HUES48 (cell line): ENCODE measurements at regions not wholly inside any gene's neighbourhood (a gene's known extent, or its start where the extent isn't known, plus 50 kb on each side); places are given as distances from the start of the nearest gene placed in this dataset.

Experiments used
- H3K27ac ChIP-seq: one replicate; pipeline ENCODE4 v1.7.0; 2013; ENCODE audit warnings: low read depth, low read length, inconsistent platforms
- H3K27me3 ChIP-seq: 2 replicates; pipeline ENCODE4 v1.6.1; 2013; ENCODE audit warnings: mild to moderate bottlenecking, low read length; ENCODE audit not compliant: control insufficient read depth, insufficient read depth
- H3K36me3 ChIP-seq: 2 replicates; pipeline ENCODE4 v1.6.1; 2013; ENCODE audit warnings: low read length; ENCODE audit not compliant: control insufficient read depth, insufficient read depth
- H3K4me1 ChIP-seq: 2 replicates; pipeline ENCODE4 v1.6.1; 2013; ENCODE audit warnings: mild to moderate bottlenecking, low read length; ENCODE audit not compliant: control insufficient read depth, insufficient read depth
- H3K4me3 ChIP-seq: 2 replicates; pipeline ENCODE4 v1.5.1; 2013; ENCODE audit warnings: mild to moderate bottlenecking, low read depth, low read length
- H3K9ac ChIP-seq: 2 replicates; pipeline ENCODE4 v1.6.1; 2013; ENCODE audit warnings: mild to moderate bottlenecking, low read depth, low read length, moderate library complexity
- H3K9me3 ChIP-seq: 2 replicates; pipeline ENCODE4 v1.6.1; 2013; ENCODE audit warnings: low read length; ENCODE audit not compliant: control insufficient read depth, insufficient read depth

DNA sequence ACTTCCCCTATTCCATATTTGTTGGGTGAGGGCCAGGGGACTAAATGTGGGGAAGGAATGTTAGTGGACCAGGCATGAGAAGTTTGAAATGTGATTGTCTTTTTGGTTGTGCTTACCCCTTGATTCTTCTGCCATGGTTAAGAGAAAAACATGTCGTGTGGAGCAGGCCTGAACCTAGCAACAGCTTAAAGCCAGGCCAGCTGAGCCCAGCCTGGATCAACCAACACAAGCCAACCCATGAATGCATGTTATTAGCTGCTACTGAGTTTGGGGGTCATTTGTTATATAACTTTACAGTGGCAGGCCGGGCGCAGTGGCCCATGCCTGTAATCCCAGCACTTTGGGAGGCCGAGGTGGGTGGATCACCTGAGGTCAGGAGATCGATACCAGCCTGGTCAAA is 52.4 kb upstream of the TRIO start:
- H3K9me3 ChIP-seq, result no peaks in the 10 kb centered on the region
- no peaks in the 10 kb centered on the region for H3K36me3 ChIP-seq

DNA sequence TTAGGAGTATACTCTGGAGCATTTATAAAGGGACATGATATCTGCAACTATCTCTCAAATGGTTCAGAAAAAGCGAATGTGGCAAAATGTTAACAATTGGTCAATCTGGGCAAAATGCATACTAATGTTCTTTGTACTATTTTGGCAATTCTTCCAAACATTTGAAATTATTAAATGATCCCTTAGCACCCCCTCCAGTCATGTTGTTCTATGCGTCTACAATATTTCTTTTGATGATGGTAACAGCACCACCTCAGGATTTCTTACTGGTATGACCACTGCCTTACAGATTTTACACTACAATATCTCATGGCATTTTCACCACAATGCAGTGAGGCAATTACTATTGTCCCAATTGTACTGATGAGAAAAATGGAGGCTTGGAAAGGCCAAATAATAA is 52.9 kb upstream of the TRIO start:
- Histone ChIP-seq H3K4me1 (peaks cover 10% of the 10 kb centered on the region), H3K9me3 (no peaks in the 10 kb centered on the region), H3K27me3 (no peaks in the 10 kb centered on the region), H3K36me3 (no peaks in the 10 kb centered on the region), H3K27ac (no peak overlapping the region), H3K9ac (no peak overlapping the region), H3K4me3 (no peak overlapping the region)

More for the DNA sequence above, 52.4 kb upstream of the TRIO start:
- H3K27ac ChIP-seq, result no peak overlapping the region
- H3K9ac ChIP-seq, result no peak overlapping the region
- no peak overlapping the region for H3K4me3 ChIP-seq
- H3K4me1 ChIP-seq, result peaks cover 10% of the 10 kb centered on the region
- no peaks in the 10 kb centered on the region for H3K27me3 ChIP-seq

DNA sequence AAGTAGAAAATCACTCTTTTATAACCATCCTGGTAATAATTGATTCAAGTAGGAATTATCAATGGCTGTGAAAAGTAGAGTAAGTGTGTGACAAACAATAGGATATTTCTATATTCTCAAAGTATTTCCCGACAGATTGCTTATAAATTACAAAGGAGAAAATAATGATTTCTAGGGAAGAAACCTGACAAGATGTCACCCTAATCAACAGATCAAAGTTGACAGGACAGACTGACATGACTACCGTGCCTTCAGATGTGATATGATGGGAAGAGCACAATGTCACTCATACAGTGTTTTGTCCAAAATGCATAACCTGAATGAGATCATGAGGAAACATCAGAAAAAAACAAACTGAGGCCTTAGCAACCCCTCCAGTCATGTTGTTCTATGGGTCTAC is 53.9 kb upstream of the TRIO start:
- no peaks in the 10 kb centered on the region for H3K36me3 ChIP-seq
- peaks cover 10% of the 10 kb centered on the region for H3K4me1 ChIP-seq
- no peaks in the 10 kb centered on the region for H3K27me3 ChIP-seq
- H3K9ac ChIP-seq, result no peak overlapping the region
- no peak overlapping the region for H3K4me3 ChIP-seq
- H3K27ac ChIP-seq, result no peak overlapping the region
- no peaks in the 10 kb centered on the region for H3K9me3 ChIP-seq

DNA sequence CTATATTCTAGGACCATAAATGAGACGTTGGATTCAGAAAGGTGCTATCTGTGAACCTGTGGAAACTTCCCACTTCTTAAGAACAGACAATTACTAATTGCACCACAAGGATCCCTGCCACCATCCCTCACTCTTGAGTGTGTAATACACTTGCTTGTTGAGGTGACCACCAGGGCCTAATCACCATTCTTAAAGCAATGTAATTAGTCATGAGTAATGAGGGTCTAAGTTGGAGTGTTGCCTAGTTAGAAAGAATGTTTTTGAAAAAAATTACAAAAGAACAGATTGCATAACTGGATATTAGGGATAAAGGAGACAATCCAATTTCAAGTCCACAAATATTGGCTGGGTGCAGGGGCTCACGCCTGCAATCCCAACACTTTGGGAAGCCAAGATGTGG is 56.9 kb upstream of the TRIO start:
- Histone ChIP-seq H3K4me1 (no peaks in the 10 kb centered on the region), H3K36me3 (no peaks in the 10 kb centered on the region), H3K4me3 (no peak overlapping the region), H3K27me3 (no peaks in the 10 kb centered on the region), H3K9ac (no peak overlapping the region), H3K9me3 (no peaks in the 10 kb centered on the region), H3K27ac (no peak overlapping the region)

DNA sequence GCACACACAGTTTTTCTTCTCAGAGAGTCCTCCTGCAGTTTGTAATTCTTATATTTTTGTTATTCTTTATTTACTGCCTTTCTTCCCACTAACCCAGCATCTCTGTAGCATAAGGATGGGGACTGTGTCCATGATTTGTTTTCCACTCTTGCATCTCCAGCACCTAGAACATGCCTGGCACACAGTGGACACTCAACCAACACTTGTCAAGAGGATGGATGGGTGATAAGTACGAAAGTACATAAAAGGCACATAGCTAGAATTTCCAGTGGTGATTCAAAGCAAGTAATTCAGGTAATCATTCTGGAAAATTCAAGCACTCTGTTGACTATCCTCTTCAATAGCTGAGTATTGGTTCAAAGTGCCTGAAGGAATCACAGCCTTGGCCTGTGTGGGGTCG is 60.2 kb upstream of the TRIO start:
- no peak overlapping the region for H3K27ac ChIP-seq
- no peaks in the 10 kb centered on the region for H3K36me3 ChIP-seq
- H3K27me3 ChIP-seq, result no peaks in the 10 kb centered on the region
- no peak overlapping the region for H3K4me3 ChIP-seq
- no peak overlapping the region for H3K9ac ChIP-seq
- H3K9me3 ChIP-seq, result no peaks in the 10 kb centered on the region
- H3K4me1 ChIP-seq, result no peaks in the 10 kb centered on the region

DNA sequence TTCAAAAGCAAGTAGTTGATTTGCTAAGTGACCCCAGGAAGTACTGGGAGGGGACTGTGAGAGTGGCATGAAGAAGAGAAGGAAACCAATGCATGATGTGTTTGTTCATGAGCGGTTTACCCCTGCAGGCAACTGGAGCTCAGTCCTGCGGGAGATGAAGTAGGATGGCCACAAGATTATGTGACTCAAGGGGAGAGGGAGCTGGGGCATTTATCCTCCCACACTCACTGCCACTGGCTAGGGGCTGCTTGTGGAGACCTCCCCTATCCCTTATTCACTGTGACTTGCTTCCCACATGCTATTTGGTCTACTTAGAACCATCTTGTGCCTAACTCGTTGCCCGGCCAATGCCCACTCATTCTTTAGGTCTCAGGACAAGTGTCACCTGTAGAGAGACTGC is 60.6 kb upstream of the TRIO start:
- no peaks in the 10 kb centered on the region for H3K36me3 ChIP-seq
- H3K4me1 ChIP-seq, result no peaks in the 10 kb centered on the region
- H3K9me3 ChIP-seq, result no peaks in the 10 kb centered on the region
- no peaks in the 10 kb centered on the region for H3K27me3 ChIP-seq
- no peak overlapping the region for H3K27ac ChIP-seq
- no peak overlapping the region for H3K9ac ChIP-seq
- H3K4me3 ChIP-seq, result no peak overlapping the region

DNA sequence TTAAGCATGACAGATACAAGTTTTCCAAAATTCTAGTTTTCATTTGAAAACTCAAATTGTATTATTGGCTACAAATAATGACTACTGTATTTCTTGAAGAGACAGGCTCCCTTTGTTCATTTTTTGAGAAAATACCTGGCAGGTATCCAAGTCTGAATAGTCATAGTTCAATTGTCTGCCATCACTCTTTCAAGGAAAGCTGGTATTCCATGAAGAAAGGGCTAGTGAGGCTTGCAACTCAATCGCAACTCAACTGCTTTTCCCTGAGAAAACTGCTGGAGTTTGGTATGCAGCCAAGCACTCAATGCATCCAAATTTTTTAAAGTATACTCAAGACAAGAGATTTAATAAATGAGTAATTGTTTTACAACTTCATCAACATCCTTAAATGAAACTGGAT is 61.4 kb upstream of the TRIO start:
- no peaks in the 10 kb centered on the region for H3K9me3 ChIP-seq
- no peaks in the 10 kb centered on the region for H3K27me3 ChIP-seq
- no peaks in the 10 kb centered on the region for H3K36me3 ChIP-seq
- H3K4me3 ChIP-seq, result no peak overlapping the region
- no peaks in the 10 kb centered on the region for H3K4me1 ChIP-seq
- no peak overlapping the region for H3K27ac ChIP-seq
- H3K9ac ChIP-seq, result no peak overlapping the region

DNA sequence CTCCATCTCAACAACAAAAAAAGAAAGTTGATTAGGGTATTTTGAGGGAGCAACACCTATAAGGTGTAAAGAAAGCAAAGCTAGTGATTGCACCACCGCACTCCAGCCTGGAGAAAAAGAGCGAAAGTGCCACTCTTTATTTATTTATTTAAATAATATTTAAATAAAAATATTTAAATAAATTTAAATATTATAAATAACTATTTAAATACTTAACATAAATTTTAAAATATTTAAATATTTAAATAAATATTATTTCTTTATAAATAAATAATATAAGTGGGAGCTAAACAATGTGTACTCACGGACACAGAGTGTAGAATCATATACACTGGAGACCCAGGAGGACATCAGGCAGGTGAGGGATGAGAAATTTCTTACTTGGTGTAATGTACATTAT is 64.4 kb upstream of the TRIO start:
- H3K27me3 ChIP-seq, result no peaks in the 10 kb centered on the region
- no peak overlapping the region for H3K9ac ChIP-seq
- no peaks in the 10 kb centered on the region for H3K9me3 ChIP-seq
- no peak overlapping the region for H3K27ac ChIP-seq
- no peaks in the 10 kb centered on the region for H3K36me3 ChIP-seq
- no peaks in the 10 kb centered on the region for H3K4me1 ChIP-seq
- no peak overlapping the region for H3K4me3 ChIP-seq

DNA sequence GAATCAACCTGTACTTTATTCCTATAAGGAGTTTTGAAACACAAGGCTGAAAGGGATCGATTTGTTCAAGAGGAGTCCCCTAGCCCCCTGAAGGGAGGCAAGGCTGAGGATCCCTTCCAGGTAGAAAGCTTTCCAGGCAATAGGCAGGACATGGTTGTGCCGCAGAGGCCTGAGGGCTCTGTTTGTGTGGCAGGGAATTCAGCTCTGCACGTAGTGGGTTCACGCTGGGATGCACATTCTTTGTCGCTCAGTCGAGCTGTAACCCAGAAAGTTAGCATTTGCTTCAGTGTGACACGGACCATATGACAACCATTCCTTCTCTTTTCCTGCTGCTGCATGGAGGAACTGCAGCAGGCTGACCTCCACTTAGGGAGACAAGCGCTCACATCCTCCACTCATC is 65.6 kb upstream of the TRIO start:
- Histone ChIP-seq H3K27me3 (no peaks in the 10 kb centered on the region), H3K4me1 (no peaks in the 10 kb centered on the region), H3K9me3 (no peaks in the 10 kb centered on the region), H3K4me3 (no peak overlapping the region), H3K27ac (no peak overlapping the region), H3K9ac (no peak overlapping the region; the same call in 1 of the 2 replicates), H3K36me3 (no peaks in the 10 kb centered on the region)

DNA sequence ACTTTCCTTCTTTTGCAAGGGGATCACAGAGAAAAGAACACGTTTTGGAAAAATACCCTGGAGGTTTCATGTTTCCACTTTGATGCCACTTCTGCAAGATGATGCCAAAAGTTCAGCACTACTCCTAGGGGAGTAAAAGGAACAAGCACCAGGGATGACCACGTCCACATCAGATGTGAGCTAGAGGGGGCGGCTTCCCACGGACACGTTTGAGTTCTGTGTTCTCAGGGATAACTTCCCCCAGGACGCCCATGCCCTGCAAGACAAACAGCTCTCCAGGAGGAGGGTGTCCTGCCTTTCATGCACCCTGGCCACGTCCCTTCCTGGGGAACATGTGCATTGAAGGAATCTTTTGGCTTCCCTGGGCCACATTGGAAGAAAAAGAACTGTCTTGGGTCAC is 66.6 kb upstream of the TRIO start:
- H3K27me3 ChIP-seq, result no peaks in the 10 kb centered on the region
- H3K27ac ChIP-seq, result no peak overlapping the region
- no peaks in the 10 kb centered on the region for H3K9me3 ChIP-seq
- no peak overlapping the region for H3K4me3 ChIP-seq
- no peak overlapping the region for H3K9ac ChIP-seq
- no peaks in the 10 kb centered on the region for H3K36me3 ChIP-seq
- no peaks in the 10 kb centered on the region for H3K4me1 ChIP-seq

DNA sequence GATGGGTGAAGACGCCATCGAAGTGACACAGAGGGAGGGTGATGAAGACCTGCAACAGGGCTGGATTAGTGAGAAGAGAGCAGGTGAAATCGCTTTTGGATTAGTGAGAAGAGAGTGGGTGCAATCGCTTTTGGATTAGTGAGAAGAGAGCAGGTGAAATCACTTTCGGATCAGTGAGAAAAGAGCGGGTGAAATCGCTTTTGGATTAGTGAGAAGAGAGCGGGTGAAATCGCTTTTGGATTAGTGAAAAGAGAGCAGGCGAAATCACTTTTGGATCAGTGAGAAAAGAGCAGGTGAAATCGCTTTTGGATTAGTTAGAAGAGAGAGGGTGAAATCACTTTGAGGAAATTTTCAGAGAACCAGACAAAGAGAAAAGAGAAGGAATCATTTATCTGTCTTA is 67.2 kb upstream of the TRIO start:
- Histone ChIP-seq H3K4me3 (no peak overlapping the region), H3K4me1 (no peaks in the 10 kb centered on the region), H3K9me3 (no peaks in the 10 kb centered on the region), H3K36me3 (no peaks in the 10 kb centered on the region), H3K9ac (no peak overlapping the region), H3K27ac (no peak overlapping the region), H3K27me3 (no peaks in the 10 kb centered on the region)

DNA sequence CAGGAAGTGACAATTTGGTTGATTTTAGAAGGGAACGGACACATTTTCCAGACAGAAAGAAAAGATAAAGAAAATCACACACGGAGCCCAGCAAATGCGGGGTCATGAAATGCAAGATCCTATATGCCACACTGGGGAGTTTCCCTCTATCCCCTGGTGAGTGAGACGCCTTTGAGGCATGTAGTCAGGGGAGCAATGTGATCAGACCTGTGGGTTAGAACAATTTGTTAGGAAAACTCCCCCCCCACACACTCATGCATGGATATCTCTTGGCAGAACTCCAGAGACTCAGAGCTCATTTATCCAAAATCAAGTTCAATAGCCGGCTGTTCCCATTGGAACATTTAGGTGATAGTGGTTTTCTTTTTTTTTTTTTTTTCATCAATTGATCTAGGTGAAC is 71.7 kb upstream of the TRIO start:
- H3K4me1 ChIP-seq, result no peaks in the 10 kb centered on the region
- H3K27ac ChIP-seq, result no peak overlapping the region
- H3K27me3 ChIP-seq, result no peaks in the 10 kb centered on the region
- H3K36me3 ChIP-seq, result no peaks in the 10 kb centered on the region
- H3K9me3 ChIP-seq, result no peaks in the 10 kb centered on the region
- no peak overlapping the region for H3K4me3 ChIP-seq
- H3K9ac ChIP-seq, result no peak overlapping the region
